Thoracic aorta (tissue), 2 donors: ENCODE measurements at regions not wholly inside any gene's neighbourhood (a gene's known extent, or its start where the extent isn't known, plus 50 kb on each side); places are given as distances from the start of the nearest gene placed in this dataset.

Experiments used
- ATAC-seq: fragments of 150-250 bp; one replicate; pipeline ENCODE4 v1.8.0; 2017; ENCODE audit warnings: low read depth; ENCODE audit not compliant: insufficient number of reproducible peaks, low FRiP score
- DNase-seq: peaks from one replicate; pipeline ENCODE4 v3.0.0-alpha.2; 2020; ENCODE audit warnings: low spot score
- H3K27ac ChIP-seq, 2 donors: fragments of 200-600 bp; sonication (generic); 1 replicate in 1 of 2; 2 replicates in 1 of 2; pipeline ENCODE4 v1.5.1; 2016; ENCODE audit warnings: mild to moderate bottlenecking in 2 of 2, moderate library complexity in 2 of 2
- H3K27me3 ChIP-seq: fragments of 200-600 bp; sonication (generic); replicated peaks from 2 replicates; pipeline ENCODE4 v1.6.0; 2016; ENCODE audit warnings: mild to moderate bottlenecking; ENCODE audit not compliant: insufficient read depth
- H3K36me3 ChIP-seq: fragments of 200-600 bp; sonication (generic); one replicate; pipeline ENCODE4 v1.5.1; 2016
- H3K4me1 ChIP-seq, 2 donors: fragments of 200-600 bp; sonication (generic); 1 replicate in 1 of 2; 2 replicates in 1 of 2; pipeline versions ENCODE4 v1.5.1 to v1.6.0; 2016; ENCODE audit warnings: low read depth in 2 of 2, mild to moderate bottlenecking in 1 of 2; ENCODE audit not compliant: control insufficient read depth in 1 of 2
- H3K4me3 ChIP-seq: fragments of 200-600 bp; sonication (generic); 2 replicates; pipeline ENCODE4 v1.5.1; 2016; ENCODE audit warnings: mild to moderate bottlenecking
- H3K9me3 ChIP-seq: fragments of 200-600 bp; sonication (generic); 2 replicates; pipeline ENCODE4 v1.5.1; 2016
- CTCF ChIP-seq: fragments of 200-600 bp; sonication (generic); IDR thresholded peaks from one replicate; pipeline ENCODE4 v1.5.1; 2019; ENCODE audit warnings: antibody characterized with exemption

- Histone ChIP-seq H3K4me1 (no peaks in the 10 kb centered on the region), H3K27me3 (no peaks in the 10 kb centered on the region), H3K9me3 (no peaks in the 10 kb centered on the region), H3K4me3 (no peak overlapping the region), H3K27ac (no peak overlapping the region), H3K36me3 (no peaks in the 10 kb centered on the region)
- TF ChIP-seq CTCF, result no peak
- DNase-seq (no peak), ATAC-seq (no peak)
These were observed 983.6 kb upstream of the TYRP1 start for GRCh38 chr9:11709567-11709966.

- DNase-seq (no peak), ATAC-seq (no peak)
- H3K9me3 ChIP-seq, result no peaks in the 10 kb centered on the region
- H3K4me3 ChIP-seq, result no peak overlapping the region
- H3K36me3 ChIP-seq, result no peaks in the 10 kb centered on the region
- H3K27me3 ChIP-seq, result no peaks in the 10 kb centered on the region
- no peak overlapping the region for H3K27ac ChIP-seq
- H3K4me1 ChIP-seq, result no peaks in the 10 kb centered on the region
- no peak for TF ChIP-seq CTCF
These were observed 980.1 kb upstream of the TYRP1 start for GRCh38 chr9:11713077-11713476.

- TF ChIP-seq CTCF, result no peak
- ATAC-seq, result no peak
These were observed 970.2 kb upstream of the TYRP1 start for GRCh38 chr9:11722957-11723356.

GRCh38 chr9:11726659-11727058 lies 966.5 kb upstream of the TYRP1 start:
- DNase-seq (no peak), ATAC-seq (no peak)
- Histone ChIP-seq H3K27me3 (no peaks in the 10 kb centered on the region), H3K4me3 (no peak overlapping the region), H3K36me3 (no peaks in the 10 kb centered on the region), H3K4me1 (no peaks in the 10 kb centered on the region), H3K27ac (no peak overlapping the region), H3K9me3 (no peaks in the 10 kb centered on the region)
- TF ChIP-seq CTCF, result no peak

More at GRCh38 chr9:11722957-11723356, 970.2 kb upstream of the TYRP1 start:
- H3K27ac ChIP-seq, result no peak overlapping the region
- no peaks in the 10 kb centered on the region for H3K9me3 ChIP-seq
- H3K4me1 ChIP-seq, result no peaks in the 10 kb centered on the region
- H3K4me3 ChIP-seq, result no peak overlapping the region
- H3K27me3 ChIP-seq, result no peaks in the 10 kb centered on the region
- DNase-seq, result no peak
- H3K36me3 ChIP-seq, result no peaks in the 10 kb centered on the region

- no peak for TF ChIP-seq CTCF
- no peaks in the 10 kb centered on the region for H3K4me1 ChIP-seq
- H3K36me3 ChIP-seq, result no peaks in the 10 kb centered on the region
- no peak overlapping the region for H3K4me3 ChIP-seq
- peaks cover 5% of the 10 kb centered on the region for H3K9me3 ChIP-seq
- no peaks in the 10 kb centered on the region for H3K27me3 ChIP-seq
- no peak overlapping the region for H3K27ac ChIP-seq
- no peak for ATAC-seq
- DNase-seq, result no peak
These were observed 957.8 kb upstream of the TYRP1 start for GRCh38 chr9:11735391-11735790.
